ENCODE measurements at regions not wholly inside any gene's neighbourhood (a gene's known extent, or its start where the extent isn't known, plus 50 kb on each side); places are given as distances from the start of the nearest gene placed in this dataset.

GRCh38 chr7:94146408-94146807 is 142.3 kb upstream of the BET1 start:
- Histone ChIP-seq H3K27me3 (ENCODE audit: insufficient read depth) (no peaks in the 10 kb centered on the region), H3K27ac (ENCODE audit: low read depth) (no peak overlapping the region), H3K4me2 (no peak overlapping the region), H2AFZ (peak overlapping the region; percentile 44; the same call in 1 of the 2 replicates), H4K20me1 (replicated peaks; ENCODE audit: insufficient read depth) (no peaks in the 10 kb centered on the region), H3F3A (replicated peaks; ENCODE audit: low read depth) (no peaks in the 10 kb centered on the region), H3K4me3 (no peak overlapping the region), H3K9me2 (ENCODE audit: insufficient read depth) (no peaks in the 10 kb centered on the region), H3K36me3 (ENCODE audit: insufficient read depth) (no peaks in the 10 kb centered on the region), H3K79me2 (replicated peaks; ENCODE audit: insufficient read depth) (no peaks in the 10 kb centered on the region), H3K4me1 (ENCODE audit: insufficient read depth) (peaks cover 5% of the 10 kb centered on the region; the same call in 1 of the 2 replicates)
- Mint-ChIP-seq H3K9me3 (no peaks in the 10 kb centered on the region), H3K4me1 (peaks cover 3% of the 10 kb centered on the region; the same call in 1 of the 3 replicates), H3K27me3 (ENCODE audit: insufficient read depth, low read depth, poor library complexity) (peaks cover 3% of the 10 kb centered on the region), H3K4me3 (no peak overlapping the region), H3K36me3 (ENCODE audit: low read depth) (no peaks in the 10 kb centered on the region), H3K27ac (no peak overlapping the region)
- ATAC-seq (peak; percentile 77), DNase-seq (ENCODE audit: low spot score) (no peak)
- TF ChIP-seq ZNF331 (CRISPR knock-in tag; IDR thresholded peaks at IDR 0.05; ENCODE audit: low read depth) (no peak), CTCF (conservative IDR thresholded peaks at IDR 0.05; ENCODE audit: low read depth in 2 of 2) (no peak), ZNF114 (CRISPR knock-in tag; IDR thresholded peaks at IDR 0.05) (no peak)

- no peak overlapping the region for H2AFZ ChIP-seq
- no peaks in the 10 kb centered on the region for H3K79me2 ChIP-seq (replicated peaks; ENCODE audit: insufficient read depth)
- H3K36me3 Mint-ChIP-seq (ENCODE audit: low read depth) = no peaks in the 10 kb centered on the region
- no peak overlapping the region for H3K4me3 Mint-ChIP-seq
- H3K4me1 Mint-ChIP-seq = peaks cover 3% of the 10 kb centered on the region; the same call in 2 of the 3 replicates
- no peaks in the 10 kb centered on the region for H3K9me2 ChIP-seq (ENCODE audit: insufficient read depth)
- no peak overlapping the region for H3K27ac Mint-ChIP-seq
- H3K4me1 ChIP-seq (ENCODE audit: insufficient read depth) = no peaks in the 10 kb centered on the region
- no peak for ATAC-seq
- no peaks in the 10 kb centered on the region for H3K36me3 ChIP-seq (ENCODE audit: insufficient read depth)
- TF ChIP-seq JUNB (IDR thresholded peaks at IDR 0.05; ENCODE audit: unreplicated experiment) (no peak), EZH2 (IDR thresholded peaks at IDR 0.05; ENCODE audit: low read depth, unreplicated experiment) (no peak), EZH2phosphoT487 (IDR thresholded peaks at IDR 0.05; ENCODE audit: unreplicated experiment) (no peak), CREB1 (CRISPR knock-in tag; IDR thresholded peaks at IDR 0.05; ENCODE audit: low read depth) (no peak), ZNF114 (CRISPR knock-in tag; IDR thresholded peaks at IDR 0.05) (no peak), NANOG (IDR thresholded peaks at IDR 0.05; ENCODE audit: borderline replicate concordance) (no peak), ZNF331 (CRISPR knock-in tag; IDR thresholded peaks at IDR 0.05; ENCODE audit: low read depth) (no peak), POLR2AphosphoS5 (IDR thresholded peaks at IDR 0.05; ENCODE audit: low read depth) (no peak)
- TF ChIP-seq, protein P1, sequence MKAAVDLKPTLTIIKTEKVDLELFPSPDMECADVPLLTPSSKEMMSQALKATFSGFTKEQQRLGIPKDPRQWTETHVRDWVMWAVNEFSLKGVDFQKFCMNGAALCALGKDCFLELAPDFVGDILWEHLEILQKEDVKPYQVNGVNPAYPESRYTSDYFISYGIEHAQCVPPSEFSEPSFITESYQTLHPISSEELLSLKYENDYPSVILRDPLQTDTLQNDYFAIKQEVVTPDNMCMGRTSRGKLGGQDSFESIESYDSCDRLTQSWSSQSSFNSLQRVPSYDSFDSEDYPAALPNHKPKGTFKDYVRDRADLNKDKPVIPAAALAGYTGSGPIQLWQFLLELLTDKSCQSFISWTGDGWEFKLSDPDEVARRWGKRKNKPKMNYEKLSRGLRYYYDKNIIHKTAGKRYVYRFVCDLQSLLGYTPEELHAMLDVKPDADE (IDR thresholded peaks at IDR 0.05) = no peak
- H4K20me1 ChIP-seq (replicated peaks; ENCODE audit: insufficient read depth) = no peaks in the 10 kb centered on the region
- no peaks in the 10 kb centered on the region for H3F3A ChIP-seq (replicated peaks; ENCODE audit: low read depth)
- H3K4me3 ChIP-seq = no peak overlapping the region
- no peaks in the 10 kb centered on the region for H3K27me3 ChIP-seq (ENCODE audit: insufficient read depth)
- H3K27ac ChIP-seq (ENCODE audit: low read depth) = no peak overlapping the region
- peaks cover 3% of the 10 kb centered on the region for H3K27me3 Mint-ChIP-seq (ENCODE audit: insufficient read depth, low read depth, poor library complexity)
- H3K9me3 Mint-ChIP-seq = no peaks in the 10 kb centered on the region
- no peak overlapping the region for H3K4me2 ChIP-seq
- DNase-seq (ENCODE audit: low spot score) = no peak
These were observed 145.8 kb upstream of the BET1 start for GRCh38 chr7:94149789-94150545.
